ENCODE measurements at regions not wholly inside any gene's neighbourhood (a gene's known extent, or its start where the extent isn't known, plus 50 kb on each side); places are given as distances from the start of the nearest gene placed in this dataset.
"Not testable (repeated sequence)": the region's sequence is repeated elsewhere in the genome, so short reads cannot be mapped to it uniquely, and the experiment has no call there.

DNA sequence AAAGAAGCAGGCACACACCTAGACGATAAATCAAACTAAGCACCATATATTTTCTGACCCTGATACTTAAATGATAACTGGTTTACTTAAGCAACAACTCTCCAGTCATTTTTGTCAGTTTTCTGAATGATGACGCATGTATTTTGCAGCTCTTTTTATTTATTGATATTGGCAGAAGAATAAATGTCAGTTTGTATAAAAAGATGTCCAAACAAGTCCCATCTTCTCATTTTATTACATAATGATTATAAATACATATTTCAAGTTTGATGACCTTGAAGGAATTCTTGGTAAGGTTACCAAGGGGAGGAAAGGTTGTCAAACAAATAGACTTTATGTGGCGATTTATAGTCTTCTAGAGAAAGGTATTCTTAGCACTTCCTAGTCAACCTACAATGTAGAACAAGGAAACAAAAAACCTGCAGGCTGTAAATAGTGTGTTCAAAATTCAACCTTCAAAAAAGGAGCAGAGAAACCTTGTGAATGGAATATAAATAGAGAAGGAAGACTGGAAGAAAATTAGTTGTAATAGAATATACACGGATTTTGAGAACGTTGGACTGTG lies 190.7 kb downstream of the JRKL start:
- H3K9me3 ChIP-seq (ENCODE audit: control insufficient read depth, insufficient read depth, low read length), result no peaks in the 10 kb centered on the region
- H3K9me2 ChIP-seq (replicated peaks; ENCODE audit: control insufficient read depth, low read length), result no peaks in the 10 kb centered on the region
- H4K20me1 ChIP-seq (ENCODE audit: control insufficient read depth, insufficient read depth, low read depth, low read length), result no peaks in the 10 kb centered on the region
- no peak overlapping the region for H3K27ac ChIP-seq (ENCODE audit: low read depth, low read length)
- H3K27me3 ChIP-seq (ENCODE audit: control insufficient read depth, low read length), result no peaks in the 10 kb centered on the region
- H3K36me3 ChIP-seq (ENCODE audit: control insufficient read depth, low read length), result no peaks in the 10 kb centered on the region
- no peaks in the 10 kb centered on the region for H3K79me2 ChIP-seq (ENCODE audit: control insufficient read depth, low read length)
- H3K4me2 ChIP-seq (ENCODE audit: low read length), result no peak overlapping the region
- no peak overlapping the region for H3K4me3 ChIP-seq (ENCODE audit: low read length)
- no peak for TF ChIP-seq EZH2phosphoT487 (IDR thresholded peaks at IDR 0.05; ENCODE audit: borderline replicate concordance, low read length)
- TF ChIP-seq, protein P1, sequence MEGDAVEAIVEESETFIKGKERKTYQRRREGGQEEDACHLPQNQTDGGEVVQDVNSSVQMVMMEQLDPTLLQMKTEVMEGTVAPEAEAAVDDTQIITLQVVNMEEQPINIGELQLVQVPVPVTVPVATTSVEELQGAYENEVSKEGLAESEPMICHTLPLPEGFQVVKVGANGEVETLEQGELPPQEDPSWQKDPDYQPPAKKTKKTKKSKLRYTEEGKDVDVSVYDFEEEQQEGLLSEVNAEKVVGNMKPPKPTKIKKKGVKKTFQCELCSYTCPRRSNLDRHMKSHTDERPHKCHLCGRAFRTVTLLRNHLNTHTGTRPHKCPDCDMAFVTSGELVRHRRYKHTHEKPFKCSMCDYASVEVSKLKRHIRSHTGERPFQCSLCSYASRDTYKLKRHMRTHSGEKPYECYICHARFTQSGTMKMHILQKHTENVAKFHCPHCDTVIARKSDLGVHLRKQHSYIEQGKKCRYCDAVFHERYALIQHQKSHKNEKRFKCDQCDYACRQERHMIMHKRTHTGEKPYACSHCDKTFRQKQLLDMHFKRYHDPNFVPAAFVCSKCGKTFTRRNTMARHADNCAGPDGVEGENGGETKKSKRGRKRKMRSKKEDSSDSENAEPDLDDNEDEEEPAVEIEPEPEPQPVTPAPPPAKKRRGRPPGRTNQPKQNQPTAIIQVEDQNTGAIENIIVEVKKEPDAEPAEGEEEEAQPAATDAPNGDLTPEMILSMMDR (IDR thresholded peaks at IDR 0.05; ENCODE audit: low read depth, low read length, poor library complexity, severe bottlenecking), result no peak
- H3F3A ChIP-seq (ENCODE audit: control insufficient read depth, insufficient read depth), result no peaks in the 10 kb centered on the region
- H3K4me1 ChIP-seq (ENCODE audit: control insufficient read depth, low read length), result no peaks in the 10 kb centered on the region

DNA sequence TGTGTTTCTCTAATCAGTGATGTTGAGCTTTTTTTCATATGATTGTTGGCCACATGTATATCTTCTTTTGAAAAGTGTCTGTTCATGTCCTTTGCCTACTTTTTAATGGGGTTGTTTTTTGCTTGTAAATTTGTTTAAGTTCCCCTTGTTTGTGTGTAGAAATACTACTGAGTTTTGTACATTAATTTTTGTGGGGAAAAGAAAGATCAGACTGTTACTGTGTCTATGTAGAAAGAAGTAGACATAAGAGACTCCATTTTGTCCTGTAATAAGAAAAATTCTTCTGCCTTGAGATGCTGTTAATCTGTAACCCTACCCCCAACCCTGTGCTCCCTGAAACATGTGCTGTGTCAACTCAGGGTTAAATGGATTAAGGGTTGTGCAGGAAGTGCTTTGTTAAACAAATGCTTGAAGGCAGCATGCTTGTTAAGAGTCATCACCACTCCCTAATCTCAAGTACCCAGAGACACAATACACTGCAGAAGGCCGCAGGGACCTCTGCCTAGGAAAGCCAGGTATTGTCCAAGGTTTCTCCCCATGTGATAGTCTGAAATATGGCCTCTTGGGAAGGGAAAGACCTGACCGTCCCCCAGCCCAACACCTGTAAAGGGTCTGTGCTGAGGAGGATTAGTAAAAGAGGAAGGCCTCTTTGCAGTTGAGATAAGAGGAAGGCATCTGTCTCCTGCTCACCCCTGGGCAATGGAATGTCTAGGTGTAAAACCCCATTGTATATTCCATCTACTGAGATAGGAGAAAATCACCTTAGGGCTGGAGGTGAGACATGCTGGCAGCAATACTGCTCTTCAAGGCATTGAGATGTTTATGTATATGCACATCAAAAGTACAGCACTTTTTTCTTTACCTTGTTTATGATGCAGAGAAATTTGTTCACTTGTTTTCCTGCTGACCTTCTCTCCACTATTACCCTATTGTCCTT lies 196.4 kb downstream of the JRKL start:
- not testable (repeated sequence) for H3K27me3 ChIP-seq (ENCODE audit: control insufficient read depth, low read length); H3K4me1 ChIP-seq (ENCODE audit: control insufficient read depth, low read length); H4K20me1 ChIP-seq (ENCODE audit: control insufficient read depth, insufficient read depth, low read depth, low read length); H3K36me3 ChIP-seq (ENCODE audit: control insufficient read depth, low read length); H3K79me2 ChIP-seq (ENCODE audit: control insufficient read depth, low read length); H3K4me3 ChIP-seq (ENCODE audit: low read length); H3K9me2 ChIP-seq (replicated peaks; ENCODE audit: control insufficient read depth, low read length); H3K9me3 ChIP-seq (ENCODE audit: control insufficient read depth, insufficient read depth, low read length); H3F3A ChIP-seq (ENCODE audit: control insufficient read depth, insufficient read depth); H3K4me2 ChIP-seq (ENCODE audit: low read length); H3K27ac ChIP-seq (ENCODE audit: low read depth, low read length)

DNA sequence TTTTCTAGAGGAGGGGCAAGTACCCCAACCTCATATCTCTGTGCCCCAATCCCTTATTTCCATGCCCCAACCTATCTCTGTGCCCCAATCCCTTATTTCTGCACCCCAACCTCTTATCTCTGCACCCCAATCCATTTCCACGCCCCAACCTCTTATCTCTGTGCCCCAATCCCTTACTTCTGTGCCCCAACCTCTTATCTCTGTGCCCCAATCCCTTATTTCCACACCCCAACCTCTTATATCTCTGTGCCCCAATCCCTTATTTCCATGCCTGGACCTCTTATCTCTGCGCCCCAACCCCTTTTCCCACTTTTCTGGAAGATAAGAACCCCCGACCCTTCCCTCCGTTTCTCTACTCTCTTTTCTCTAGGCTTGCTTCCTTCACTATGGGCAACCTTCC lies 199.0 kb downstream of the JRKL start:
- H3K27me3 ChIP-seq (ENCODE audit: control insufficient read depth, low read length); H3K4me3 ChIP-seq (ENCODE audit: low read length); H3K9me3 ChIP-seq (ENCODE audit: control insufficient read depth, insufficient read depth, low read length); H3F3A ChIP-seq (ENCODE audit: control insufficient read depth, insufficient read depth); H3K9me2 ChIP-seq (replicated peaks; ENCODE audit: control insufficient read depth, low read length); H4K20me1 ChIP-seq (ENCODE audit: control insufficient read depth, insufficient read depth, low read depth, low read length); H3K4me2 ChIP-seq (ENCODE audit: low read length); H3K79me2 ChIP-seq (ENCODE audit: control insufficient read depth, low read length); H3K27ac ChIP-seq (ENCODE audit: low read depth, low read length); H3K4me1 ChIP-seq (ENCODE audit: control insufficient read depth, low read length); H3K36me3 ChIP-seq (ENCODE audit: control insufficient read depth, low read length): not testable (repeated sequence)

DNA sequence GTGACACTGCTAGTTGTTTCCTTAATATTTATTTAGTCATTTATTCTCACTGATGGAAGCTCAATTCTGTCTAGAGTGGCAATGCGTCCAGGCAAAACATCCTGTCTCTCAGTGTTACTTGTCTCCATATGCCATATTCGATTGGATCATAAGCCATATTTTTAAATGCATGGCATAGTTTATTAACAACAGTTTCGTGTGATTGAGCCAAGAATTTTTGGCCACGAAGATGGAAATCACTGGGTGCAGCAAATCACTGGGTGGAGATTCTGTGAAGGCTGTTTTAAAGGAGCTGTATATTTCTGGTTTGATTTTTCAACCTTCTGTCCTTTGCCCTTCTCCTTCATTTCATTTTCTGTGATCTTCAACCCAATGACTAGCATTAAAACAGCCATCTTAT lies 205.2 kb downstream of the JRKL start:
- H3K4me2 ChIP-seq (ENCODE audit: low read length), result no peak overlapping the region
- no peaks in the 10 kb centered on the region for H3K36me3 ChIP-seq (ENCODE audit: control insufficient read depth, low read length)
- H3K9me2 ChIP-seq (replicated peaks; ENCODE audit: control insufficient read depth, low read length), result no peaks in the 10 kb centered on the region
- TF ChIP-seq, protein P1 (IDR thresholded peaks at IDR 0.05; ENCODE audit: low read depth, low read length, poor library complexity, severe bottlenecking), result no peak
- no peak for TF ChIP-seq EZH2phosphoT487 (IDR thresholded peaks at IDR 0.05; ENCODE audit: borderline replicate concordance, low read length)
- no peak overlapping the region for H3K27ac ChIP-seq (ENCODE audit: low read depth, low read length)
- no peaks in the 10 kb centered on the region for H4K20me1 ChIP-seq (ENCODE audit: control insufficient read depth, insufficient read depth, low read depth, low read length)
- no peaks in the 10 kb centered on the region for H3K4me1 ChIP-seq (ENCODE audit: control insufficient read depth, low read length)
- H3K9me3 ChIP-seq (ENCODE audit: control insufficient read depth, insufficient read depth, low read length), result no peaks in the 10 kb centered on the region
- H3K79me2 ChIP-seq (ENCODE audit: control insufficient read depth, low read length), result no peaks in the 10 kb centered on the region
- H3K27me3 ChIP-seq (ENCODE audit: control insufficient read depth, low read length), result no peaks in the 10 kb centered on the region
- no peak overlapping the region for H3K4me3 ChIP-seq (ENCODE audit: low read length)
- no peaks in the 10 kb centered on the region for H3F3A ChIP-seq (ENCODE audit: control insufficient read depth, insufficient read depth)
